EL (cell line): ENCODE measurements at regions not wholly inside any gene's neighbourhood (a gene's known extent, or its start where the extent isn't known, plus 50 kb on each side); places are given as distances from the start of the nearest gene placed in this dataset.

ENCODE experiments used
- DNase-seq: peaks from one replicate; pipeline ENCODE4 v3.0.0-alpha.2; 2016

- peak; percentile 6 for DNase-seq
Measured at GRCh38 chr16:9256196-9256595, 164.8 kb downstream of the HAPSTR1 start.

- no peak for DNase-seq
Measured at GRCh38 chr16:9257843-9258242, 166.4 kb downstream of the HAPSTR1 start.

GRCh38 chr16:9258423-9259051, 167.1 kb downstream of the HAPSTR1 start:
- peak; percentile 19 for DNase-seq

- no peak for DNase-seq
Measured at GRCh38 chr16:9259914-9260608, 168.6 kb downstream of the HAPSTR1 start.

GRCh38 chr16:9260666-9261065, 169.2 kb downstream of the HAPSTR1 start:
- DNase-seq: no peak

GRCh38 chr16:9261376-9261775, 169.9 kb downstream of the HAPSTR1 start:
- no peak for DNase-seq

- no peak for DNase-seq
Measured at GRCh38 chr16:9262941-9263715, 171.7 kb downstream of the HAPSTR1 start.

- no peak for DNase-seq
Measured at GRCh38 chr16:9264067-9264466, 172.6 kb downstream of the HAPSTR1 start.

- no peak for DNase-seq
Measured at GRCh38 chr16:9268446-9268845, 177.0 kb downstream of the HAPSTR1 start.

GRCh38 chr16:9270424-9270823, 179.0 kb downstream of the HAPSTR1 start:
- no peak for DNase-seq

- no peak for DNase-seq
Measured at GRCh38 chr16:9270941-9271340, 179.5 kb downstream of the HAPSTR1 start.

- no peak for DNase-seq
Measured at GRCh38 chr16:9271841-9272240, 180.4 kb downstream of the HAPSTR1 start.

GRCh38 chr16:9275377-9275776, 183.9 kb downstream of the HAPSTR1 start:
- DNase-seq: no peak

GRCh38 chr16:9275816-9276354, 184.4 kb downstream of the HAPSTR1 start:
- DNase-seq: no peak

GRCh38 chr16:9279291-9280068, 188.0 kb downstream of the HAPSTR1 start:
- no peak for DNase-seq

- no peak for DNase-seq
Measured at GRCh38 chr16:9280069-9280466, 188.6 kb downstream of the HAPSTR1 start.

- DNase-seq: no peak
Measured at GRCh38 chr16:9286930-9287329, 195.5 kb downstream of the HAPSTR1 start.

- DNase-seq: no peak
Measured at GRCh38 chr16:9296271-9296590, 204.8 kb downstream of the HAPSTR1 start.

GRCh38 chr16:9297437-9298113, 206.1 kb downstream of the HAPSTR1 start:
- peak; percentile 2 for DNase-seq

GRCh38 chr16:9300252-9300651, 208.8 kb downstream of the HAPSTR1 start:
- no peak for DNase-seq

- DNase-seq: no peak
Measured at GRCh38 chr16:9302072-9302471, 210.6 kb downstream of the HAPSTR1 start.

GRCh38 chr16:9306753-9307152, 215.3 kb downstream of the HAPSTR1 start:
- DNase-seq: no peak
